ENCODE measurements at regions not wholly inside any gene's neighbourhood (a gene's known extent, or its start where the extent isn't known, plus 50 kb on each side); places are given as distances from the start of the nearest gene placed in this dataset.

- TF ChIP-seq CTCF (IDR thresholded peaks at IDR 0.05), result no peak
- TF ChIP-seq POLR2AphosphoS5 (IDR thresholded peaks at IDR 0.05), result no peak
- TF ChIP-seq POLR2A (IDR thresholded peaks at IDR 0.05), result no peak
Measured at GRCh38 chr2:16128746-16129610, 188.6 kb downstream of the MYCN start.
